Loucy (cell line): ENCODE measurements at regions not wholly inside any gene's neighbourhood (a gene's known extent, or its start where the extent isn't known, plus 50 kb on each side); places are given as distances from the start of the nearest gene placed in this dataset.

Experiments used
- EZH2phosphoT487 ChIP-seq: fragments of 200-600 bp; IDR thresholded peaks from 2 replicates; pipeline ENCODE4 v1.6.1; 2018; ENCODE audit warnings: antibody characterized with exemption, mild to moderate bottlenecking, moderate library complexity, borderline replicate concordance
- TF ChIP-seq, protein P1 (sequence below): fragments of 200-600 bp; sonication (generic); conservative IDR thresholded peaks from 2 replicates; pipeline ENCODE4 v1.5.1; 2014; ENCODE audit warnings: mild to moderate bottlenecking, antibody characterized with exemption, low read length

DNA sequence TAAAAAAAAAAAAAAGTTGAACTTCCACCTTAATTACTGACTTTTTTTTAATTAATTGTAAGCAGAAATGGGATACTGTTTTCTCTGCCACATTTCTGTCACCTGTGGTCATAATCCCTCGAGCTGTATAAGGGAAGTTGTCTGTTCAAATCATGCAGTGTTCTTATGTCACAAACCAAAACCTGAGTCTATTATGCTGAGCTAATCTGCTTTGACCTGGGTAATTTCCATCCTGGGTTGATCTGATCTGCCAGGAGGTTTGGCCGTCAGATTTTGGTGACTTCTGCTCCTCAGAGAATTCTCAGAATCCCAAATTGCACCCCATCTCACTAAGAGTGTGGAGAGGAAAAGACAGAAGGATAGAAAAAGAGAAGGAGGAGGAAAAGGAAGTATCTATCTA, 683.1 kb downstream of the KCTD8 start:
- TF ChIP-seq, protein P1, sequence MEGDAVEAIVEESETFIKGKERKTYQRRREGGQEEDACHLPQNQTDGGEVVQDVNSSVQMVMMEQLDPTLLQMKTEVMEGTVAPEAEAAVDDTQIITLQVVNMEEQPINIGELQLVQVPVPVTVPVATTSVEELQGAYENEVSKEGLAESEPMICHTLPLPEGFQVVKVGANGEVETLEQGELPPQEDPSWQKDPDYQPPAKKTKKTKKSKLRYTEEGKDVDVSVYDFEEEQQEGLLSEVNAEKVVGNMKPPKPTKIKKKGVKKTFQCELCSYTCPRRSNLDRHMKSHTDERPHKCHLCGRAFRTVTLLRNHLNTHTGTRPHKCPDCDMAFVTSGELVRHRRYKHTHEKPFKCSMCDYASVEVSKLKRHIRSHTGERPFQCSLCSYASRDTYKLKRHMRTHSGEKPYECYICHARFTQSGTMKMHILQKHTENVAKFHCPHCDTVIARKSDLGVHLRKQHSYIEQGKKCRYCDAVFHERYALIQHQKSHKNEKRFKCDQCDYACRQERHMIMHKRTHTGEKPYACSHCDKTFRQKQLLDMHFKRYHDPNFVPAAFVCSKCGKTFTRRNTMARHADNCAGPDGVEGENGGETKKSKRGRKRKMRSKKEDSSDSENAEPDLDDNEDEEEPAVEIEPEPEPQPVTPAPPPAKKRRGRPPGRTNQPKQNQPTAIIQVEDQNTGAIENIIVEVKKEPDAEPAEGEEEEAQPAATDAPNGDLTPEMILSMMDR = no peak
- TF ChIP-seq EZH2phosphoT487 = no peak
